HT-29 (cell line): ENCODE measurements at regions not wholly inside any gene's neighbourhood (a gene's known extent, or its start where the extent isn't known, plus 50 kb on each side); places are given as distances from the start of the nearest gene placed in this dataset.

ENCODE experiments used
- DNase-seq: peaks from one replicate; pipeline ENCODE4 v3.0.0-alpha.2; 2015; ENCODE audit warnings: low spot score

DNA sequence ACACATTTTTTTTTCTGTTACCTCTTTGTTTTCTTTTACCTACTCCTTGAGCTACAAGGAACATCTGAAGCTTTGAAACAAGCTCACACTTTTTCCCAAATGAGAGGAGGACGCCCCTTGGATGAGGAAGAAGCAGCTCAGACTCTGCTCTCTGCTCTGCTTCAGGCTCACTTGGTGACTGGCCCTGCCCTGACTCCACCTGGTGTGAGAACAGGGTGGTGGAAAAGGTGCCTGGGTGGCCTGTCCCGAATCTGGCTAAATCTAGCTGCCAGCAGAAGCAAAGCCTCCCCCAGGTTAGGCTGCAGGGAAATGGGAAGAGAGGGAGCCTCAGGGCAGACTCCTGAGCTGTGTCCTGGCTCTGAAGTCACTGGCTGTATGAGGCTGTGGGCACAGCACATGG lies 68.0 kb upstream of the CEACAM8 start:
- no peak for DNase-seq

DNA sequence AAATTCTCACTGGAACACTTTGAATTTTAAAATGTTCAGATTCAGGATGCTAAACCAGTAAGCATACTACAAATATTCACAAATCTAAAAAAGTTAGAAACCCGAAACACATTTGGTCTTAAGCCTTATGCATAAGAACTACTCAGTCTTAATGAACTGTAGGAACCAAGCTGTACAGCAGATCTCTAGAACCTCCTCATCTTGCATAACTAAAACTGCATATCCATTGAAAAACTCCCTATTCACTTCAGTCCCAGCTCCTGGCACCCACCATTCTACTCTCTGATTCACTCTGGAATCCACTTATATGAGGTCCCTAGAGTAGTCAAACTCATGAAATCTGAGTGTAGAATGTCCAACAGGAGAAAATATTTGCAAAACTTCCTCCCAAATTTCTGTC lies 65.6 kb upstream of the CEACAM8 start:
- no peak for DNase-seq

DNA sequence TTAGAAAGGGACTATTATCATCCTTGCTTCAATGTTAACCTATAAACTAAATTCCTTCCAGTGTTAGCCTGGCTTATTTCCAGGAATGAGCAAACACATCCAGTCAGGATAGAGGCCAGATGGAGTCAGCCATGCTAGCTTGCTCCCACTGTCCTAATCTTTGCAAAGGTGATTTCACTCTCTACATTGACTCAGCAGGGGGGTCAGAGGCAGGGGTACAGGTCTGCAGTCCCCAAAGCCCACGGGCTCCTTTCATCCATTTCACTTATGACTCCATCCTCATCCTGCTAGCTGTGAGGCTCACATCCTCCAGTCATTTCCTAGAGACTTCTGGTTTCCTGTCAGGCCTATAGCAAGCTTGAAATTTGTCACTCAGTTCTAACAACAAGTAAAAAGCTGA lies 63.4 kb upstream of the CEACAM8 start:
- no peak for DNase-seq

DNA sequence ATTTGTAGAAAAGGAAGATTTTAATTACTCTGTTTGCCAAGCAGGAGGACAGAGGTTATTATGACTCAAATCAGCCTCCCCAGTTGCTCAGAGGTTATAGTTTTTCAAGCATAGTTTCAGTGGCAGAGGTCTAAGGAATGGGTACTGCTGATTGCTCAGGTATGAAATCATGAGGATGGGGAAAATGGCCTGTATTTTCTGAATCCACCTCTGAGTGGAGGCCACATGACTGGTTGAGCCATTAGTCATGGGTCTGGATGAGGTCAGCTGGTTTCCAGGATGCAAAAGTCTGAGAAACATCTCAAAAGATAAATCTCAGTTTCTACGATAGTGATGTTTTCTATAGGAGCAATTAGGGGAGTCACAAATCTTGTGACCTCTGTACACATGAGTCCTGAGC lies 62.8 kb upstream of the CEACAM8 start:
- DNase-seq: no peak

DNA sequence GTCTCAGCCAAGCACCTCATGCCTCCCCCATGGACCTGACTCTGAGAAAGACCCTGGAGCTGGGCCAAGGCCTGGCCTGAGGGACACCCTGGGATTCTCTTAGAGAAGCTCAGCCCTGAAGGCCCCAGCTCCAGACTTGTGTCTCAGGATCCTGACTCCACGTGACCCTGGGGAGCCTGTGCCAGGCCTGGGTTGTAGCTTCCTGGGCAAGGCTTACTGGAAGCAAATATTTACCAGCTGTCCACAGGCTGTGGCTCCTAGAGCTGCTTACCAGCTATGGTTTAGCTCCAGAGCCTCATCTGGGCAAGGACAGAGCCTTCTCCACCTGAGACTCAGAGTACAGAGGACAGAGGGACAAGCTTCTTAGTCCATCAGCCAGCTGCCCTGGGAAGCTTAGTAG lies 61.0 kb upstream of the CEACAM8 start:
- peak; percentile 21 for DNase-seq

DNA sequence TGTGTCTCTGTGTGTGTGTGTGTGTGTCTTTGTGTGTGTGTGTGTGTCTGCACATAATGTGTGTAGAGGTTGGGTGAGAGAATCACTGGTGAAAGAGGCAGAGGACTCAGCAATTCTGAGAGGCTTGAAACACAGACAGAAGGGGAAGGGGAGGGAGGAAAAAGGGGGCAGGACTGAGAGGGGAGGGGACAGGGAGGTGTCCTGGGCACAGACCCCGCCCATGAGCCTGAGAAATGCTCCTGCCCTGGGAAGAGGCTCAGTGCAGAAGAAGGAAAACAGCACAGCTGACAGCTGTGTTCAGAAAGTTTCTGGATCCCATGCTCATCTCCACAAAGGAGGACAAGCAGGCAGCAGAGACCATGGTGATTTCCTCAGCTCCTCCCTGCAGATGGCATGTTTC lies 59.1 kb upstream of the CEACAM8 start:
- DNase-seq: peak; percentile 30

DNA sequence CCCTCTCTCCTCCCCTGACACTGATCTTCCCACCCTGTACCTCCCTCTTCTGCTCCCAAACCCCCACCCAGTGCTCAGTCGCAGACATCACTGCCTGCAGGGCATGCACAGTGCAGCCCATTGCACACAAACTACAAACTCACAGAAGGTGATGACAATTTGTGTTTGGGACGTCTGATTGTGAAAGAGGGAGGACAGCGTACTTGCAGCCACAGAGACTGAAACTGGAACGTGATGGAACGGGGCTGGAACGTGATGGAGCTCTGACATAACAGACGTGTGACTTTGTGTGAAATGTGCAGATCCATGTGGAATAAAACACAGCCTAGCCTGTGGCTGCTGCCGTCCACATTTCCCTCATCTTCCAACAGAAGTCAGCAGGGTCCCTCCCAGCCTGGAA lies 57.3 kb upstream of the CEACAM8 start:
- DNase-seq: no peak
